HL-60 (cell line): ENCODE measurements at regions not wholly inside any gene's neighbourhood (a gene's known extent, or its start where the extent isn't known, plus 50 kb on each side); places are given as distances from the start of the nearest gene placed in this dataset.

Experiments used
- DNase-seq, 2 experiments: peaks; one replicate each; pipeline ENCODE4 v3.0.0-alpha.2; 2010 to 2020; ENCODE audit warnings: low read depth in 1 of 2, low spot score in 1 of 2
- H3K27ac ChIP-seq: fragments of 250-450 bp; sonication (Bioruptor Pico); replicated peaks from 2 replicates; pipeline ENCODE4 v1.5.1; 2020; ENCODE audit warnings: mild to moderate bottlenecking, moderate library complexity
- H3K27me3 ChIP-seq: fragments of 250-450 bp; sonication (Bioruptor Pico); 2 replicates; pipeline ENCODE4 v1.5.1; 2021; ENCODE audit warnings: mild to moderate bottlenecking, moderate library complexity; ENCODE audit not compliant: insufficient read depth, poor library complexity, severe bottlenecking
- H3K4me3 ChIP-seq: replicated peaks from 2 replicates; pipeline ENCODE4 v1.5.1; 2011; ENCODE audit warnings: mild to moderate bottlenecking, control low read depth, low read length; ENCODE audit not compliant: insufficient read depth
- CTCF ChIP-seq: IDR thresholded peaks from one replicate; pipeline ENCODE4 v1.5.1; 2011; ENCODE audit warnings: low read length, control low read depth, inconsistent platforms; ENCODE audit not compliant: insufficient read depth
- GABPA ChIP-seq: IDR thresholded peaks from 2 replicates; pipeline ENCODE4 v1.6.1; 2012; ENCODE audit warnings: low read depth
- POLR2AphosphoS5 ChIP-seq: IDR thresholded peaks from 2 replicates; pipeline ENCODE4 v1.6.1; 2012; ENCODE audit warnings: low read depth
- REST ChIP-seq: IDR thresholded peaks from 2 replicates; pipeline ENCODE4 v1.6.1; 2012; ENCODE audit warnings: low read depth; ENCODE audit not compliant: insufficient replicate concordance
- SPI1 ChIP-seq: IDR thresholded peaks from 2 replicates; pipeline ENCODE4 v1.6.1; 2012; ENCODE audit warnings: low read depth, mild to moderate bottlenecking, borderline replicate concordance

- peak; percentile 69; the same call in 1 of the 2 replicates for TF ChIP-seq SPI1
- TF ChIP-seq POLR2AphosphoS5, result no peak
- no peak for TF ChIP-seq CTCF
- no peak for TF ChIP-seq GABPA
- TF ChIP-seq REST, result no peak
- peak in 1 of 2 experiments; percentile 47 for DNase-seq
- H3K4me3 ChIP-seq, result no peak overlapping the region
- H3K27me3 ChIP-seq, result no peaks in the 10 kb centered on the region
- no peak overlapping the region for H3K27ac ChIP-seq
Observed at GRCh38 chr3:152104847-152105415, 163.8 kb upstream of the MBNL1 start.

GRCh38 chr3:152105446-152105845 lies 163.3 kb upstream of the MBNL1 start:
- TF ChIP-seq CTCF (no peak), SPI1 (no peak), POLR2AphosphoS5 (no peak), REST (no peak), GABPA (no peak)
- DNase-seq, result no peak
- Histone ChIP-seq H3K27me3 (no peaks in the 10 kb centered on the region), H3K27ac (no peak overlapping the region), H3K4me3 (no peak overlapping the region)

GRCh38 chr3:152109038-152109437 lies 159.7 kb upstream of the MBNL1 start:
- no peaks in the 10 kb centered on the region for H3K27me3 ChIP-seq
- no peak overlapping the region for H3K4me3 ChIP-seq
- DNase-seq, result no peak
- no peak overlapping the region for H3K27ac ChIP-seq
- TF ChIP-seq CTCF (no peak), SPI1 (no peak), REST (no peak), POLR2AphosphoS5 (no peak), GABPA (no peak)
